ENCODE measurements at regions not wholly inside any gene's neighbourhood (a gene's known extent, or its start where the extent isn't known, plus 50 kb on each side); places are given as distances from the start of the nearest gene placed in this dataset.
A peak's percentile ranks its signal among the peaks of the same experiment; 100 is the strongest.
"Not testable (repeated sequence)": the region's sequence is repeated elsewhere in the genome, so short reads cannot be mapped to it uniquely, and the experiment has no call there.

- Histone ChIP-seq H3K4me1 (ENCODE audit: control insufficient read depth in 2 of 2, insufficient read depth in 2 of 2, low read length in 2 of 2) (no peaks in the 10 kb centered on the region), H3K27ac (ENCODE audit: low read depth in 1 of 2, low read length in 1 of 2) (no peak overlapping the region), H3K36me3 (ENCODE audit: control insufficient read depth in 2 of 2, insufficient read depth in 2 of 2, low read length in 1 of 2) (no peaks in the 10 kb centered on the region), H3K4me3 (ENCODE audit: low read length in 2 of 2) (no peak overlapping the region), H3K9me3 (ENCODE audit: control insufficient read depth in 2 of 2, insufficient read depth in 1 of 2, low read length in 1 of 2) (peaks cover 0 to 14% of the 10 kb centered on the region in 2 donors), H3K27me3 (ENCODE audit: control insufficient read depth in 2 of 2, insufficient read depth in 1 of 2, low read length in 1 of 2) (no peaks in the 10 kb centered on the region)
- WGBS = 94% methylated on average over 3 of the region's 3 CpGs
- no peak for DNase-seq (ENCODE audit: low read depth in 6 of 9, low spot score in 9 of 9)
Measured at GRCh38 chr2:7759898-7760297, 842.7 kb downstream of the RNF144A start.

- not testable (repeated sequence) for H3K4me1 ChIP-seq (ENCODE audit: control insufficient read depth in 2 of 2, insufficient read depth in 2 of 2, low read length in 2 of 2); H3K4me3 ChIP-seq (ENCODE audit: low read length in 2 of 2); H3K27me3 ChIP-seq (ENCODE audit: control insufficient read depth in 2 of 2, insufficient read depth in 1 of 2, low read length in 1 of 2); H3K36me3 ChIP-seq (ENCODE audit: control insufficient read depth in 2 of 2, insufficient read depth in 2 of 2, low read length in 1 of 2); DNase-seq (ENCODE audit: low read depth in 6 of 9, low spot score in 9 of 9); H3K27ac ChIP-seq (ENCODE audit: low read depth in 1 of 2, low read length in 1 of 2)
- 97% methylated on average over 3 of the region's 3 CpGs for WGBS
- peaks cover 0 to 14% of the 10 kb centered on the region in 2 donors for H3K9me3 ChIP-seq (ENCODE audit: control insufficient read depth in 2 of 2, insufficient read depth in 1 of 2, low read length in 1 of 2)
Measured at GRCh38 chr2:7763418-7763817, 846.2 kb downstream of the RNF144A start.

GRCh38 chr2:7765236-7765635 lies 848.0 kb downstream of the RNF144A start:
- WGBS = 96% methylated on average over 1 of the region's 1 CpG

GRCh38 chr2:7766088-7766722 lies 849.0 kb downstream of the RNF144A start:
- no peak overlapping the region for H3K27ac ChIP-seq (ENCODE audit: low read depth in 1 of 2, low read length in 1 of 2)
- no peak overlapping the region for H3K4me3 ChIP-seq (ENCODE audit: low read length in 2 of 2)
- no peaks in the 10 kb centered on the region for H3K36me3 ChIP-seq (ENCODE audit: control insufficient read depth in 2 of 2, insufficient read depth in 2 of 2, low read length in 1 of 2)
- 95% methylated on average over 8 of the region's 8 CpGs for WGBS
- DNase-seq (ENCODE audit: low read depth in 6 of 9, low spot score in 9 of 9) = no peak
- H3K4me1 ChIP-seq (ENCODE audit: control insufficient read depth in 2 of 2, insufficient read depth in 2 of 2, low read length in 2 of 2) = no peaks in the 10 kb centered on the region
- H3K9me3 ChIP-seq (ENCODE audit: control insufficient read depth in 2 of 2, insufficient read depth in 1 of 2, low read length in 1 of 2) = peaks cover 0 to 14% of the 10 kb centered on the region in 2 donors
- H3K27me3 ChIP-seq (ENCODE audit: control insufficient read depth in 2 of 2, insufficient read depth in 1 of 2, low read length in 1 of 2) = no peaks in the 10 kb centered on the region

More at GRCh38 chr2:7765236-7765635, 848.0 kb downstream of the RNF144A start:
- Histone ChIP-seq H3K4me1 (ENCODE audit: control insufficient read depth in 2 of 2, insufficient read depth in 2 of 2, low read length in 2 of 2) (no peaks in the 10 kb centered on the region), H3K27ac (ENCODE audit: low read depth in 1 of 2, low read length in 1 of 2) (no peak overlapping the region), H3K9me3 (ENCODE audit: control insufficient read depth in 2 of 2, insufficient read depth in 1 of 2, low read length in 1 of 2) (peaks cover 0 to 14% of the 10 kb centered on the region in 2 donors), H3K4me3 (ENCODE audit: low read length in 2 of 2) (no peak overlapping the region), H3K27me3 (ENCODE audit: control insufficient read depth in 2 of 2, insufficient read depth in 1 of 2, low read length in 1 of 2) (no peaks in the 10 kb centered on the region), H3K36me3 (ENCODE audit: control insufficient read depth in 2 of 2, insufficient read depth in 2 of 2, low read length in 1 of 2) (no peaks in the 10 kb centered on the region)
- DNase-seq (ENCODE audit: low read depth in 6 of 9, low spot score in 9 of 9) = no peak

- WGBS = 96% methylated on average over 26 of the region's 26 CpGs
- no peak for DNase-seq (ENCODE audit: low read depth in 6 of 9, low spot score in 9 of 9)
- no peak overlapping the region for H3K27ac ChIP-seq (ENCODE audit: low read depth in 1 of 2, low read length in 1 of 2)
Measured at GRCh38 chr2:7766978-7767565, 849.9 kb downstream of the RNF144A start.

DNA sequence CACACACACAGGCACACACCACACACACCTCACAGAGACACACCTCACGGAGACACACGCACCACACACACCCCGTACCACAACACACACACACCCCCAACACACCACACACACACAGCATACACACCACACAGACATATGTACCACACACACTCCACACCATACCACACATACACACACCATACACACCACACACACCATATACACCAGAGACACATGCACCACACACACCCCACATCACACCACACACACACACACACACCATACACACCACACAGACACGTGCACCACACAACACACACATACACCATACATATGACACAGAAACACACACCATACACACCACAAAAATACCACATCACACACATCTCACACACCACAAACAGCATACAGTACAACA lies 850.7 kb downstream of the RNF144A start:
- Histone ChIP-seq H3K4me1 (ENCODE audit: control insufficient read depth in 2 of 2, insufficient read depth in 2 of 2, low read length in 2 of 2) (no peaks in the 10 kb centered on the region), H3K4me3 (ENCODE audit: low read length in 2 of 2) (no peak overlapping the region), H3K9me3 (ENCODE audit: control insufficient read depth in 2 of 2, insufficient read depth in 1 of 2, low read length in 1 of 2) (peaks cover 0 to 10% of the 10 kb centered on the region in 2 donors), H3K36me3 (ENCODE audit: control insufficient read depth in 2 of 2, insufficient read depth in 2 of 2, low read length in 1 of 2) (no peaks in the 10 kb centered on the region), H3K27ac (ENCODE audit: low read depth in 1 of 2, low read length in 1 of 2) (no peak overlapping the region), H3K27me3 (ENCODE audit: control insufficient read depth in 2 of 2, insufficient read depth in 1 of 2, low read length in 1 of 2) (no peaks in the 10 kb centered on the region)
- DNase-seq (ENCODE audit: low read depth in 6 of 9, low spot score in 9 of 9) = no peak
- 100% methylated on average over 4 of the region's 4 CpGs for WGBS

More at GRCh38 chr2:7766978-7767565, 849.9 kb downstream of the RNF144A start:
- peaks cover 0 to 14% of the 10 kb centered on the region in 2 donors for H3K9me3 ChIP-seq (ENCODE audit: control insufficient read depth in 2 of 2, insufficient read depth in 1 of 2, low read length in 1 of 2)
- H3K27me3 ChIP-seq (ENCODE audit: control insufficient read depth in 2 of 2, insufficient read depth in 1 of 2, low read length in 1 of 2) = no peaks in the 10 kb centered on the region
- H3K4me1 ChIP-seq (ENCODE audit: control insufficient read depth in 2 of 2, insufficient read depth in 2 of 2, low read length in 2 of 2) = no peaks in the 10 kb centered on the region
- H3K4me3 ChIP-seq (ENCODE audit: low read length in 2 of 2) = no peak overlapping the region
- no peaks in the 10 kb centered on the region for H3K36me3 ChIP-seq (ENCODE audit: control insufficient read depth in 2 of 2, insufficient read depth in 2 of 2, low read length in 1 of 2)

GRCh38 chr2:7771781-7772180 lies 854.6 kb downstream of the RNF144A start:
- H3K4me1 ChIP-seq (ENCODE audit: control insufficient read depth in 2 of 2, insufficient read depth in 2 of 2, low read length in 2 of 2) = peaks cover 0 to 4% of the 10 kb centered on the region in 2 donors
- WGBS = 99% methylated on average over 5 of the region's 5 CpGs
- no peak overlapping the region for H3K4me3 ChIP-seq (ENCODE audit: low read length in 2 of 2)
- H3K9me3 ChIP-seq (ENCODE audit: control insufficient read depth in 2 of 2, insufficient read depth in 1 of 2, low read length in 1 of 2) = no peaks in the 10 kb centered on the region
- no peak for DNase-seq (ENCODE audit: low read depth in 6 of 9, low spot score in 9 of 9)
- no peaks in the 10 kb centered on the region for H3K27me3 ChIP-seq (ENCODE audit: control insufficient read depth in 2 of 2, insufficient read depth in 1 of 2, low read length in 1 of 2)
- H3K27ac ChIP-seq (ENCODE audit: low read depth in 1 of 2, low read length in 1 of 2) = no peak overlapping the region
- no peaks in the 10 kb centered on the region for H3K36me3 ChIP-seq (ENCODE audit: control insufficient read depth in 2 of 2, insufficient read depth in 2 of 2, low read length in 1 of 2)

GRCh38 chr2:7773362-7774360 lies 856.4 kb downstream of the RNF144A start:
- H3K4me1 ChIP-seq (ENCODE audit: control insufficient read depth in 2 of 2, insufficient read depth in 2 of 2, low read length in 2 of 2) = peaks cover 0 to 4% of the 10 kb centered on the region in 2 donors
- no peak overlapping the region for H3K27ac ChIP-seq (ENCODE audit: low read depth in 1 of 2, low read length in 1 of 2)
- H3K9me3 ChIP-seq (ENCODE audit: control insufficient read depth in 2 of 2, insufficient read depth in 1 of 2, low read length in 1 of 2) = no peaks in the 10 kb centered on the region
- WGBS = 65% methylated on average over 12 of the region's 12 CpGs
- DNase-seq (ENCODE audit: low read depth in 6 of 9, low spot score in 9 of 9) = peak in 1 of 9 donors; percentile 23
- no peaks in the 10 kb centered on the region for H3K27me3 ChIP-seq (ENCODE audit: control insufficient read depth in 2 of 2, insufficient read depth in 1 of 2, low read length in 1 of 2)
- H3K4me3 ChIP-seq (ENCODE audit: low read length in 2 of 2) = no peak overlapping the region
- H3K36me3 ChIP-seq (ENCODE audit: control insufficient read depth in 2 of 2, insufficient read depth in 2 of 2, low read length in 1 of 2) = no peaks in the 10 kb centered on the region

DNA sequence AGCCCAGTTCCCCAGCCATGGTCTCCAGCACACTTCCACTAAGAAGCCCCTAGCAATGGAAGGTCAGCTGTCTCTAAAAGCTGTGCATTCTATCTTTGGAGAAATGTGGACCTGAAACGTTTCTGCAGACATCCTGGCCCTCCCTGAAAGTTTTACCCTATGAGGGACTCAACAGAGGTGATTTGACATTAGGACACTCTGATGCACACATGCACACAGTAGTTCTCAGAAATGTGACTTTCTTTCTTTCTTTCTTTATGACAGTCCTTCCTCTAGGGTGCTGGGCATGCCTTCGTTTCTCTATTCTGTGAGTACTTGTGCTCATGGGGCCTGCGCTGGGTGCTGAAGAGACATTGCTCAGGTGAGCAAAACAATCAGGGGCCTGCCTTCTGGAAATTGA lies 857.3 kb downstream of the RNF144A start:
- H3K4me3 ChIP-seq (ENCODE audit: low read length in 2 of 2) = no peak overlapping the region
- no peak for DNase-seq (ENCODE audit: low read depth in 6 of 9, low spot score in 9 of 9)
- no peak overlapping the region for H3K27ac ChIP-seq (ENCODE audit: low read depth in 1 of 2, low read length in 1 of 2)
- 92% methylated on average over 3 of the region's 3 CpGs for WGBS
- no peaks in the 10 kb centered on the region for H3K36me3 ChIP-seq (ENCODE audit: control insufficient read depth in 2 of 2, insufficient read depth in 2 of 2, low read length in 1 of 2)
- H3K4me1 ChIP-seq (ENCODE audit: control insufficient read depth in 2 of 2, insufficient read depth in 2 of 2, low read length in 2 of 2) = peaks cover 0 to 4% of the 10 kb centered on the region in 2 donors
- no peaks in the 10 kb centered on the region for H3K27me3 ChIP-seq (ENCODE audit: control insufficient read depth in 2 of 2, insufficient read depth in 1 of 2, low read length in 1 of 2)
- no peaks in the 10 kb centered on the region for H3K9me3 ChIP-seq (ENCODE audit: control insufficient read depth in 2 of 2, insufficient read depth in 1 of 2, low read length in 1 of 2)
